Muscle of back (tissue), 3 donors: ENCODE measurements at regions not wholly inside any gene's neighbourhood (a gene's known extent, or its start where the extent isn't known, plus 50 kb on each side); places are given as distances from the start of the nearest gene placed in this dataset.

Experiments
- DNase-seq, 3 donors: peaks; one replicate each; pipeline versions ENCODE4 v3.0.0 to v3.0.0-alpha.2; 2013

- no peak for DNase-seq
These were observed 650.7 kb upstream of the GALNTL6 start for GRCh38 chr4:171162478-171162877.

- no peak for DNase-seq
These were observed 655.6 kb upstream of the GALNTL6 start for GRCh38 chr4:171157462-171158082.

DNA sequence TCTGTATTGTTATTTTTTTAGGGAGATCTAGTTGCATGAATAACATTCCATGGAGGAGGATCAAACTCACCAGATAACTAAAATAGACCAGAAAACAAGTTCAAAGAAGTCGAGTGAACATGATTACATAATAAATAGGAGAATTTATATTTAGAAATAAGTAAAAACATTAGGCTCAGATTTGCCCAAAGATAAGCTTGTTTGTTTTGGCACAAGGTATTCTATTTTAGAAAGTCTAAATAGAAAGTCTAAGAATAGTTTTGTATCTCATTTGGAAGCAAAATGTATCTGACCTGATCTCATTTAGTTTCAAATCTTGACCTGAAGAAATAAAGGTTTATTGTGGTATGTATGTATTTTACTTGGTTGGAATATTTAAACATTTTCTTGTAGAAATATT, 670.6 kb upstream of the GALNTL6 start:
- no peak for DNase-seq

GRCh38 chr4:171142045-171142444, 671.2 kb upstream of the GALNTL6 start:
- DNase-seq, result no peak

DNA sequence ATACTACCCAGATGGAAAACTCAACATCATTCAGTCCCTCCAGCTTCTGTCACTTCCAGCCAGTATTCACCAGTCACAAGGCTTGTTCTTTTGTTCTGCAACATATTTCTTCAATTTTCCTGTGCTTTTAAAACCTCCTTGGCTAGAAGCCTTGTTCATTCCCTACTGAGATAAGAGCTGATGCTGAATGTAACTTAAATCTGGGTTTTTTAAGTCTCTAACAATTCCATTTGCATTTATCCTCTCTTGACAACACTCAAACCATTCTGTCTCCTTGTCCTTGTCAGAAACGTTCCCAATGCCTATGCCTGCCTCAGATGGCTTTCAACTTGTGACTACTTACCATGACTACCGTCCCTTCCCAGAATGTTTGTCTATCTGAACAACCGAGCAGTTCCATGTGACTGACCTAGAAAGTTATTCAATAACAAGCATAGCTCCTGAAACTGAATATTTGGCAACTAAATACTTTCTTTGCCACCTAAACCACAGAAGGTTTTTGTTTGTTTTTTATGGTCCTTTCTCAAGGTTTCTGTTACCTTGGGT, 682.9 kb upstream of the GALNTL6 start:
- peak in 1 of 3 donors; percentile 1 for DNase-seq

- DNase-seq, result no peak
These were observed 695.1 kb upstream of the GALNTL6 start for GRCh38 chr4:171118091-171118490.

DNA sequence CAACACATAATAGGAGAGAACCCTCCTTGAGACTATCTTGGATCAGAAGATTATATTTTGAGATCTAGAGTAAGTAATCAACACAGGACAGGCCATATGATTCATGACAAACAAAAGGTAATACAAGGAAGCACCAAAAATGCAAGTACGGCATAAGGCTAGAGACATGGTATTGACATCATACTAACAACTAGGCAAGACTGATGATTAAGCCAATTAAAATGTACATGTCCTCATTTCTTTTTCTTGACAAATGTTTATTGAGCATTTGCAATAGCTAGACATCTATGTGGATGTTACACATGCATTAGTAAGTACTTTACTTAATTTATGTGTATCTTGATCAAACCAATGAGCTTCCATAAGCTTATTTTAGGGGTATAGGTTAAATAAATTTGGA, 695.7 kb upstream of the GALNTL6 start:
- DNase-seq, result no peak

- no peak for DNase-seq
These were observed 711.4 kb upstream of the GALNTL6 start for GRCh38 chr4:171101845-171102244.

DNA sequence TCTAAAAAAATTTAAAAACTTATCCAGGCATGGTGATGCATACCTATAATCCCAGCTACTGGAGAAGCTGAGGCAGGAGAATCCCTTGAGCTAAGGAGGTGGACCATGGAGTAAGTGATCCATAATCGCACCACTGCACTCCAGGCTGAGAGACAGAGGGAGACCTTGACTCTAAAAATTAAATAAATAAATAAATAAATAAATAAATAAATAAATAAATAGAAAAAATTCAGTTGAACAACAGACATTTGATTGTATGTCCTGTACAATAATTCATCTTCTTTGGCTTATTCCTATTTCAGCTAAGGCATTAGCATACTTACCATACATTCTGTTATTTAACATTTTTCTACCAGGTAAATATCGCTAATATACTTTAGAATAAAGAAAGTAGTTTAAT, 726.1 kb upstream of the GALNTL6 start:
- no peak for DNase-seq

DNA sequence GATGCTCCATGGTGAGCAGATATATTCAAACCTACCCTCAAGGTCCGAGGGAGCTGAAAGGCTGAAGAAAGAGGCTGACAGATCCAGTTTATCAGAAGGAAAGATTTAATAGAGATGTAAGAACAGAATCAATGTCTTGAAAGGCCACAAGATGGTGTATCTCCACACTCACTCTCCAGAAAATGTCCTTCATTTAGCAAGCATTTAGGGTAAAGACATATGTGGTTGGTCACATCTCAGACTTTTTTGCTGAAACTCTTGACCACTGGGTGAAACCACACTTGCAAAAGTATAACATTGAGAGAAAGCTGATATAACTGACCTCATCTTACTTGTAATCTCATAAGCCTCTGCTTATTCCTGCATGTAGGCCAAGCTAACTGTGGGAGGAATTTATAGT, 745.8 kb upstream of the GALNTL6 start:
- DNase-seq, result peak in 1 of 3 donors; percentile 1

DNA sequence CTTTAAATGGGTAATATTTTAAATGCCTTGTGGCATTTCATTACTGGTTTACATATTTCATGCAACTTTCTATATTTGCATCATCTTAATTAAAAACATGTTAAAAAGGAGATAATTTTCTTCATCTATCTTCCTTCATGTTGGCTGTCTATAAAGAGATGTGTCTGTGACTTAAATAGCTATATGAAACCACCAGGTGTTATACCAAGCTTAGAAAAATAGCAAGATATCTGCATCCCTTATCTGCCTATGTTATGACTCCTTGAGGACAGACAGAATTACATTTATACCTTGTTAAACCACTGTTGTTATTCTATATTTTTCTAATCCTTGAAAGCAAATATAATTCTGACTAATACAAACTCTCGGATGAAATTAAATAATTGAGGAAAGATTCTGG, 763.8 kb upstream of the GALNTL6 start:
- no peak for DNase-seq

GRCh38 chr4:171042989-171043524, 770.1 kb upstream of the GALNTL6 start:
- DNase-seq, result no peak

DNA sequence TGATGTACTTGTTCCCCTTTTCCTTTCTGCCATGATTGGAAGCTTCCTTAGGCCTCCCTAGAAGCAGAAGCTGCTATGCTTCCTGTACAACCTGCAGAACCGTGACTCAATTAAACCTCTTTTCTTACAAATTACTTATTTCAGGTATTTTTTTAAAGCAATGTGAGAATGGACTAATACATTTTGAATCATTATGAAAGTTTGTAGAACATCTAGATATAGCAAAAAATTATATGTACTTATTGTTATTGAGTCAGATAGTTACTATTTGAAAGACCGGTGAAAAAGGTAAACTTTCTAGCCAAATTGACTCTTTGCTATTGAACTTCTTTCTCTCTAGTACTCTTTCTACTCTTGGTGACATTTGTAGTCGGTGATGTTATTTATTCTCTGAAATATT, 777.3 kb upstream of the GALNTL6 start:
- no peak for DNase-seq

DNA sequence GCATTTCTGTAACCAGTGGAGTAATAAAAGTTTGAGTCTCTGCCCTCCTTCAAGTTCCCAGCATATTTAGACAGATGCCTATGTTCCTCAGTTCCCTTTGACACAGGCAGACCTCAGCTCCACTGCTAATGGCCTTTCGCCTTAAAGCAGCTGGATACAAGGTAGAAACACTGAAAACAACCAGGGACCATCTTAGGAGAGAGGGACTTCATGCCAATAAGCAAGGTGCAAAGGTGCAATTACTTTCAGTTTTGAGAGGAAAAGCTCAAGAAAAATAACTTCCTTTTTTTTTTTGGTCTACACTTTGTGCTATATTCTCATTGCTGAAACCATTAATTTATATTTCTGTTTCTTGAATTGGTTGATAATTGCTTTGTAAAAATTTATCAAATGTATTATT, 781.9 kb upstream of the GALNTL6 start:
- no peak for DNase-seq

GRCh38 chr4:171025776-171026175, 787.4 kb upstream of the GALNTL6 start:
- no peak for DNase-seq

GRCh38 chr4:171025343-171025742, 787.9 kb upstream of the GALNTL6 start:
- DNase-seq, result no peak

- no peak for DNase-seq
These were observed 788.4 kb upstream of the GALNTL6 start for GRCh38 chr4:171024720-171025303.

GRCh38 chr4:171022824-171023230, 790.4 kb upstream of the GALNTL6 start:
- no peak for DNase-seq

DNA sequence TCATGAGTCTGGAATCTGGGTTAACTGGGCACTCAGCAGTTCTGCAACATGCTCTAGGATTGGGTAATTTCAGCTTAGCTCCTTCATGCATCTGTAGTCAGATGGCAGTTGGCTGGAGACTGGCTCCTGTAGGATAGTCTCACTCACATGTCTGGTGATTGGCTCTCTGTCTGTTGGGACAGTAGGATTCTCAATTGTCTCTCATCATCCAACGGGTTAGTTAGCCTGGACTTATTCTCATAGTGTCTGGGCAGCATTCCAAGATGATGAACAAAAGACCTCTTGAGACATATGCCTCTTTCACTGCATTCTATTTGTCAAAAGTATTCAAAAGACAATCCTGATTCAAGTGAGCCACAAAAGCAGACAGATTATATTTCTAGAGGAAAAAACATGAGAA, 795.6 kb upstream of the GALNTL6 start:
- DNase-seq, result peak; percentile 7 to 17 (median 10)

GRCh38 chr4:171016145-171016544, 797.1 kb upstream of the GALNTL6 start:
- no peak for DNase-seq

DNA sequence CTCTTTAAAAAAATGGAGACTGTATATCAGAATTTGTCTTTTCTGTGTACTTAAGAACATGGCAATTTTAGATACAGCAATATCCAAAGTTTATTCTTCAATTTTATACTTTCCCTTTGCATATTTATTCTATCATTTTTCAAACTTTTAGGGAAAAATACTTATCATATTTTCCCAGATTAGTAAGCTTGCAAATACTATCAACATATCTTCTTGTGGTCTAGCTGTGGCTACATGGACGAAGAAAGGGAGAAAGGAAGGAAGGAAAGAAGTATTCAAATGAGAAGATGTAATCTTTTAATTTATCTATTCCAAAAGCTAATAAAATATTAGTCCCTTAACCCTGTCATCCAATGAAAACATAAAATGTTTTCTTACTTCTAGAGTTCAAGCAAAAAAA, 797.8 kb upstream of the GALNTL6 start:
- DNase-seq, result no peak

GRCh38 chr4:171007618-171008390, 805.4 kb upstream of the GALNTL6 start:
- no peak for DNase-seq

DNA sequence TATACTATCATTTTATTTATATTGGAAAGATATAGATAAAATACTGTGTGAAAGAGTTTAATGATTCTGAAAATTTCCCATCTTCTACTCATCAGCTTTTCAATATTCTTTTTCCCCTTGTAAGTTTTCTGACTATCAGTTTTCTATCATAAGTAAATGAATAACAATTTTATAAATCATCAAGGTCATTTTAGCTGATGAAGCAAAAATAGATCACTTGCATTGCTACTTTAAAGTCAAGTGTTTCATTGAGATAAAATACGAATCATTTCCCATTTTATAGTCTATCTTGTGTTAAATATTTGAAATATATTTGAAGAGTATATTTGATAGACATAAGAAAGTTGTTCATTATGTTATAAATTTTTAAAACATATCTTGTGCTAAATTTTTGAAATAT, 811.0 kb upstream of the GALNTL6 start:
- no peak for DNase-seq
